ENCODE measurements at regions not wholly inside any gene's neighbourhood (a gene's known extent, or its start where the extent isn't known, plus 50 kb on each side); places are given as distances from the start of the nearest gene placed in this dataset.

DNA sequence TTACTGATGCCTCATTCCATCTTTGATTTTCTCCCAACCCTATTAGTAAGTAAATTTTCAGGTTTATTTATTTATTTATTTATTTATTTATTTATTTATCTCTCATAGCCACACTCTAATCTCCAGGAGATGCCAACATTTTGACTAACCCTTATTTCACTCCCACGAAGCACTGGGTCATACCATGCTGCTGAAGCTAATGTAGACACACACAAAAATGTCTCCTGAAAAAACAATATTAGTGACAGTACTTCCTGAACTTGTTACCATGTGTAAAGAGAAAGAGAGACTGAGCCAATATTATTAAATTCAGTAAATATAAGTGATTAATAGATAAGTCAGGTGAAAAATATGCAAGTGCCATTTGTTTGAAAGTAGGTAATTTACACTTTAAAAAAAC is 402.7 kb downstream of the C4orf33 start:
- CTCF ChIA-PET = no interaction called here
- Histone ChIP-seq H3K27me3 (replicated peaks; ENCODE audit: insufficient read depth, low read depth, low read length, poor library complexity) (no peaks in the 10 kb centered on the region), H3K4me1 (ENCODE audit: insufficient read depth, low read length, poor library complexity, severe bottlenecking) (no peaks in the 10 kb centered on the region), H3K4me3 (ENCODE audit: low read depth, low read length, poor library complexity, severe bottlenecking) (no peak overlapping the region), H3K36me3 (ENCODE audit: insufficient read depth, low read length, poor library complexity, severe bottlenecking) (no peaks in the 10 kb centered on the region), H3K9me3 (ENCODE audit: low read depth, low read length, poor library complexity, severe bottlenecking) (no peaks in the 10 kb centered on the region), H3K27ac (ENCODE audit: low read depth, low read length, poor library complexity, severe bottlenecking) (no peak overlapping the region)
- TF ChIP-seq, protein P1, sequence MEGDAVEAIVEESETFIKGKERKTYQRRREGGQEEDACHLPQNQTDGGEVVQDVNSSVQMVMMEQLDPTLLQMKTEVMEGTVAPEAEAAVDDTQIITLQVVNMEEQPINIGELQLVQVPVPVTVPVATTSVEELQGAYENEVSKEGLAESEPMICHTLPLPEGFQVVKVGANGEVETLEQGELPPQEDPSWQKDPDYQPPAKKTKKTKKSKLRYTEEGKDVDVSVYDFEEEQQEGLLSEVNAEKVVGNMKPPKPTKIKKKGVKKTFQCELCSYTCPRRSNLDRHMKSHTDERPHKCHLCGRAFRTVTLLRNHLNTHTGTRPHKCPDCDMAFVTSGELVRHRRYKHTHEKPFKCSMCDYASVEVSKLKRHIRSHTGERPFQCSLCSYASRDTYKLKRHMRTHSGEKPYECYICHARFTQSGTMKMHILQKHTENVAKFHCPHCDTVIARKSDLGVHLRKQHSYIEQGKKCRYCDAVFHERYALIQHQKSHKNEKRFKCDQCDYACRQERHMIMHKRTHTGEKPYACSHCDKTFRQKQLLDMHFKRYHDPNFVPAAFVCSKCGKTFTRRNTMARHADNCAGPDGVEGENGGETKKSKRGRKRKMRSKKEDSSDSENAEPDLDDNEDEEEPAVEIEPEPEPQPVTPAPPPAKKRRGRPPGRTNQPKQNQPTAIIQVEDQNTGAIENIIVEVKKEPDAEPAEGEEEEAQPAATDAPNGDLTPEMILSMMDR (conservative IDR thresholded peaks at IDR 0.05; ENCODE audit: low read depth, low read length) = no peak
- TF ChIP-seq EZH2 (IDR thresholded peaks at IDR 0.05; ENCODE audit: borderline replicate concordance, low read depth, low read length, poor library complexity, severe bottlenecking) = no peak
- BruUV-seq (replicated peaks) = no TSS peak
- POLR2A ChIA-PET (ENCODE audit: low non-redundant PET) = no interaction called here
- DNase-seq (ENCODE audit: low spot score) = no peak
- intact Hi-C loops (cut with micrococcal nuclease; ENCODE audit: unreplicated experiment) = no loop called here

DNA sequence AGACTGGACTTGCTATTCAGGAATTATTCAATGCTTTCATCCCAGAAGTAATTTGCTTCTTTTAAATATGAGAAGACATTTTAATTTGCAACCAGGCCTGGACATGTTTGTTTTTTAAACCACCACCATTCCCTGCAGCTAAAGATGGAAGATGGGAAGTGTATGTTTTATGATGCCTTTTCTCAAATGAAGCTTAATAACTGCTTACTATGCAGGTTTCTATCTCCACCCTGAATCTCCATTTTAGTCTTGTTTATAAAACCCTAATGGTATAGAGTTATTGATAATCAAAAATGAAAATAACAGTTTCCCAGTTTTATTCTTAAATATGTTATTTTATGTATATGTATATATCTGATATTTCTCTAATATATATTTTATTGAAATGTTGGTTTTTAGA is 418.9 kb downstream of the C4orf33 start:
- H3K4me3 ChIP-seq (ENCODE audit: low read depth, low read length, poor library complexity, severe bottlenecking) = no peak overlapping the region
- H3K27ac ChIP-seq (ENCODE audit: low read depth, low read length, poor library complexity, severe bottlenecking) = no peak overlapping the region
- intact Hi-C loops (cut with micrococcal nuclease; ENCODE audit: unreplicated experiment) = no loop called here
- H3K36me3 ChIP-seq (ENCODE audit: insufficient read depth, low read length, poor library complexity, severe bottlenecking) = no peaks in the 10 kb centered on the region
- TF ChIP-seq, protein P1 (conservative IDR thresholded peaks at IDR 0.05; ENCODE audit: low read depth, low read length) = no peak
- TF ChIP-seq EZH2 (IDR thresholded peaks at IDR 0.05; ENCODE audit: borderline replicate concordance, low read depth, low read length, poor library complexity, severe bottlenecking) = no peak
- no peaks in the 10 kb centered on the region for H3K9me3 ChIP-seq (ENCODE audit: low read depth, low read length, poor library complexity, severe bottlenecking)
- POLR2A ChIA-PET (ENCODE audit: low non-redundant PET) = no interaction called here
- H3K4me1 ChIP-seq (ENCODE audit: insufficient read depth, low read length, poor library complexity, severe bottlenecking) = no peaks in the 10 kb centered on the region
- H3K27me3 ChIP-seq (replicated peaks; ENCODE audit: insufficient read depth, low read depth, low read length, poor library complexity) = no peaks in the 10 kb centered on the region
- no peak for DNase-seq (ENCODE audit: low spot score)
- CTCF ChIA-PET = no interaction called here
- BruUV-seq (replicated peaks) = no TSS peak

DNA sequence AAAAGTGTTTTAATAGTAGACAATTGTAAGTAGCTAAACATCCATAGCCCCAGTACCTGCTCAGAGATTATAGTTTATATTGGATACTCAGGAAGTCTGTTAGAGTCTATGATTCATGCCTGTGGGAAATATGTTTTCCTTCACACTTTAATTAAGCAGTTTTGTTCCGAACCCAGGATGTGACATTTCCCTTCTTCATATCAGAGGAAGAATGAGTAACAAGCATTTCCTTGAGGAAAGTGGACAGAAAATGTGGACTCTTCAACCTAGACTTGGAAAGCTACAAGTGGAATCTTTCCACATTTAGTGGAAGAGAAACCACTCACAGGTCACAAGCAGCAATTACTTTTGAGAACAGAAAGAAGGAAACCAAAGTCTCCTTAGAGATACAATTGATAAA is 419.4 kb downstream of the C4orf33 start:
- no peak overlapping the region for H3K27ac ChIP-seq (ENCODE audit: low read depth, low read length, poor library complexity, severe bottlenecking)
- H3K9me3 ChIP-seq (ENCODE audit: low read depth, low read length, poor library complexity, severe bottlenecking) = no peaks in the 10 kb centered on the region
- H3K36me3 ChIP-seq (ENCODE audit: insufficient read depth, low read length, poor library complexity, severe bottlenecking) = no peaks in the 10 kb centered on the region
- ChIA-PET CTCF (no interaction called here), POLR2A (ENCODE audit: low non-redundant PET) (no interaction called here)
- H3K4me3 ChIP-seq (ENCODE audit: low read depth, low read length, poor library complexity, severe bottlenecking) = no peak overlapping the region
- no TSS peak for BruUV-seq (replicated peaks)
- TF ChIP-seq, protein P1 (conservative IDR thresholded peaks at IDR 0.05; ENCODE audit: low read depth, low read length) = no peak
- no peak for TF ChIP-seq EZH2 (IDR thresholded peaks at IDR 0.05; ENCODE audit: borderline replicate concordance, low read depth, low read length, poor library complexity, severe bottlenecking)
- intact Hi-C loops (cut with micrococcal nuclease; ENCODE audit: unreplicated experiment) = no loop called here
- no peaks in the 10 kb centered on the region for H3K27me3 ChIP-seq (replicated peaks; ENCODE audit: insufficient read depth, low read depth, low read length, poor library complexity)
- no peaks in the 10 kb centered on the region for H3K4me1 ChIP-seq (ENCODE audit: insufficient read depth, low read length, poor library complexity, severe bottlenecking)
- no peak for DNase-seq (ENCODE audit: low spot score)

All from A673 (cell line).